ENCODE measurements at regions not wholly inside any gene's neighbourhood (a gene's known extent, or its start where the extent isn't known, plus 50 kb on each side); places are given as distances from the start of the nearest gene placed in this dataset.

GRCh38 chr12:75706786-75707605, 195.6 kb upstream of the KRR1 start:
- H2AFZ ChIP-seq: peak overlapping the region; percentile 74
- no peaks in the 10 kb centered on the region for H3K9me3 ChIP-seq (ENCODE audit: control insufficient read depth, low read length)
- H3K36me3 ChIP-seq (ENCODE audit: control insufficient read depth, insufficient read depth, low read length): no peaks in the 10 kb centered on the region
- no peak overlapping the region for H3K9ac ChIP-seq
- H3K4me3 ChIP-seq (ENCODE audit: low read depth, low read length): no peak overlapping the region
- H3K27me3 ChIP-seq (ENCODE audit: control insufficient read depth, insufficient read depth, low read length): no peaks in the 10 kb centered on the region
- H3K4me1 ChIP-seq: peaks cover 31% of the 10 kb centered on the region
- peak overlapping the region; percentile 80 for H3K27ac ChIP-seq
- H3K4me2 ChIP-seq (ENCODE audit: low read length): no peak overlapping the region
- no peak for TF ChIP-seq CTCF (IDR thresholded peaks at IDR 0.05)
- no peaks in the 10 kb centered on the region for H3K79me2 ChIP-seq

- H3K79me2 ChIP-seq: no peaks in the 10 kb centered on the region
- H3K27ac ChIP-seq: peak overlapping the region; percentile 80
- no peaks in the 10 kb centered on the region for H3K36me3 ChIP-seq (ENCODE audit: control insufficient read depth, insufficient read depth, low read length)
- peak overlapping the region; percentile 39 for H3K4me2 ChIP-seq (ENCODE audit: low read length)
- no peak overlapping the region for H3K4me3 ChIP-seq (ENCODE audit: low read depth, low read length)
- no peak overlapping the region for H3K9ac ChIP-seq
- no peaks in the 10 kb centered on the region for H3K27me3 ChIP-seq (ENCODE audit: control insufficient read depth, insufficient read depth, low read length)
- H3K9me3 ChIP-seq (ENCODE audit: control insufficient read depth, low read length): no peaks in the 10 kb centered on the region
- H3K4me1 ChIP-seq: peaks cover 31% of the 10 kb centered on the region
- peak overlapping the region; percentile 74 for H2AFZ ChIP-seq
- no peak for TF ChIP-seq CTCF (IDR thresholded peaks at IDR 0.05)
These were observed 194.6 kb upstream of the KRR1 start for GRCh38 chr12:75705749-75706711.

GRCh38 chr12:75704664-75705063, 193.3 kb upstream of the KRR1 start:
- Histone ChIP-seq H3K4me2 (ENCODE audit: low read length) (peak overlapping the region; percentile 41), H3K27me3 (ENCODE audit: control insufficient read depth, insufficient read depth, low read length) (no peaks in the 10 kb centered on the region), H3K4me3 (ENCODE audit: low read depth, low read length) (peak overlapping the region; percentile 23), H3K4me1 (peaks cover 31% of the 10 kb centered on the region), H2AFZ (peak overlapping the region; percentile 57), H3K9ac (no peak overlapping the region), H3K36me3 (ENCODE audit: control insufficient read depth, insufficient read depth, low read length) (no peaks in the 10 kb centered on the region), H3K9me3 (ENCODE audit: control insufficient read depth, low read length) (no peaks in the 10 kb centered on the region), H3K79me2 (no peaks in the 10 kb centered on the region), H3K27ac (peak overlapping the region; percentile 80)
- TF ChIP-seq CTCF (IDR thresholded peaks at IDR 0.05): no peak

- no peak for TF ChIP-seq CTCF (IDR thresholded peaks at IDR 0.05)
- Histone ChIP-seq H3K79me2 (no peaks in the 10 kb centered on the region), H2AFZ (peak overlapping the region; percentile 72), H3K27me3 (ENCODE audit: control insufficient read depth, insufficient read depth, low read length) (no peaks in the 10 kb centered on the region), H3K9me3 (ENCODE audit: control insufficient read depth, low read length) (no peaks in the 10 kb centered on the region), H3K36me3 (ENCODE audit: control insufficient read depth, insufficient read depth, low read length) (no peaks in the 10 kb centered on the region), H3K4me3 (ENCODE audit: low read depth, low read length) (no peak overlapping the region), H3K4me2 (ENCODE audit: low read length) (peak overlapping the region; percentile 16), H3K9ac (no peak overlapping the region), H3K27ac (peak overlapping the region; percentile 80), H3K4me1 (peaks cover 36% of the 10 kb centered on the region)
These were observed 192.8 kb upstream of the KRR1 start for GRCh38 chr12:75704208-75704607.
